ENCODE measurements at regions not wholly inside any gene's neighbourhood (a gene's known extent, or its start where the extent isn't known, plus 50 kb on each side); places are given as distances from the start of the nearest gene placed in this dataset.

DNA sequence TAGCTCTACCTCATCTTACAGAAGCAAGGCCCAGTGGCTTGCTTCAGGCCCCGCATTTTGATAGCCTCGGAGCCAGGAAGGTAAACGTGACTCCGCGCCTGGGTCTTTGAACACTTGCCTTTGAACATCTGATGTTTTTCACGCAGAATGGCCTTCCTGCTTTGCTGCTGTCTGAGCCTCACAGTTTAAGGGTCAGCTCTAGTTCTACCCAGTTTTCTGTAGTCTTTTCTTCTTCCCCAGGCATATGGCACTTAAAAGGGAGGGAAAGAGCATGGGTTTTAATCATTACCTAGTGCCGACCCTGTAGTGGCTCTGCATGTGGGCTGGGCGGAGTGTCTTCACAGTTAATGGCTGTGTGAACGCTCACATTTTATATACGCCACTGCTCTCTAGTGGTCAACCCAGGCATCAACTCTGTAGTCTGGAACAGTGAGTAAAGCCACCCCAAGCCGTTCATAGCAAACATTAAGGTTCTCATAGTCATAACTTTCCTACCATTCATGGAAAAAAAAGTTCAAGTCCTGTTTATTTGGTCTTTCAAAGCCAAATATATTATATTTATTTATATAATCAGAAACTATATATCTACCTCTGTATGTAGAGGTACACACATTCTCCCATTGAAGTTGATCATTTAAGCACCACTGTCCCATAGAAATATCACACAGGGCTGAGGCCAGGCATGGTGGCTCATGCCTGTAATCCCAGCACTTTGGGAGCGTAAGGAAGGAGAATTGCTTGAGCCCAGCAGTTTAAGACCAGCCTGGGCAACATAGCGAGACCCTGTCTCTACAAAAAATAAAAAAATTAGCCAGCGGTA, 78.1 kb downstream of the IER5 start:
- TF ChIP-seq, protein P1, sequence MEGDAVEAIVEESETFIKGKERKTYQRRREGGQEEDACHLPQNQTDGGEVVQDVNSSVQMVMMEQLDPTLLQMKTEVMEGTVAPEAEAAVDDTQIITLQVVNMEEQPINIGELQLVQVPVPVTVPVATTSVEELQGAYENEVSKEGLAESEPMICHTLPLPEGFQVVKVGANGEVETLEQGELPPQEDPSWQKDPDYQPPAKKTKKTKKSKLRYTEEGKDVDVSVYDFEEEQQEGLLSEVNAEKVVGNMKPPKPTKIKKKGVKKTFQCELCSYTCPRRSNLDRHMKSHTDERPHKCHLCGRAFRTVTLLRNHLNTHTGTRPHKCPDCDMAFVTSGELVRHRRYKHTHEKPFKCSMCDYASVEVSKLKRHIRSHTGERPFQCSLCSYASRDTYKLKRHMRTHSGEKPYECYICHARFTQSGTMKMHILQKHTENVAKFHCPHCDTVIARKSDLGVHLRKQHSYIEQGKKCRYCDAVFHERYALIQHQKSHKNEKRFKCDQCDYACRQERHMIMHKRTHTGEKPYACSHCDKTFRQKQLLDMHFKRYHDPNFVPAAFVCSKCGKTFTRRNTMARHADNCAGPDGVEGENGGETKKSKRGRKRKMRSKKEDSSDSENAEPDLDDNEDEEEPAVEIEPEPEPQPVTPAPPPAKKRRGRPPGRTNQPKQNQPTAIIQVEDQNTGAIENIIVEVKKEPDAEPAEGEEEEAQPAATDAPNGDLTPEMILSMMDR (IDR thresholded peaks at IDR 0.05) = peak; percentile 73 to 83 (median 82)
- TF ChIP-seq POLR2A (IDR thresholded peaks at IDR 0.05) (no peak), EP300 (IDR thresholded peaks at IDR 0.05) (no peak)

All from tibial nerve (tissue), 4 donors.